Mesothelial cell of epicardium (in vitro differentiated cells): ENCODE measurements at regions not wholly inside any gene's neighbourhood (a gene's known extent, or its start where the extent isn't known, plus 50 kb on each side); places are given as distances from the start of the nearest gene placed in this dataset.
"Not testable (repeated sequence)": the region's sequence is repeated elsewhere in the genome, so short reads cannot be mapped to it uniquely, and the experiment has no call there.

Experiments
- DNase-seq, 2 experiments: peaks; one replicate each; pipeline ENCODE4 v3.0.0; 2021; ENCODE audit warnings: low spot score in 2 of 2; ENCODE audit not compliant: unreplicated experiment in 2 of 2
- H3K27ac Mint-ChIP-seq: 2 replicates; pipeline ENCODE4 v1.8.0; 2021; ENCODE audit warnings: mixed read lengths
- H3K27me3 Mint-ChIP-seq: 2 replicates; pipeline ENCODE4 v1.8.0; 2021; ENCODE audit warnings: low read depth, mixed read lengths
- H3K36me3 Mint-ChIP-seq: 2 replicates; pipeline ENCODE4 v1.8.0; 2021; ENCODE audit warnings: mixed read lengths
- H3K4me1 Mint-ChIP-seq: 2 replicates; pipeline ENCODE4 v1.8.0; 2021; ENCODE audit warnings: mixed read lengths
- H3K4me3 Mint-ChIP-seq: 2 replicates; pipeline ENCODE4 v1.8.0; 2021; ENCODE audit warnings: mild to moderate bottlenecking, moderate library complexity, mixed read lengths
- H3K9me3 Mint-ChIP-seq: 2 replicates; pipeline ENCODE4 v1.8.0; 2021; ENCODE audit warnings: mixed read lengths
- CTCF ChIP-seq: fragments of 200-600 bp; sonication (generic); IDR thresholded peaks from one replicate; pipeline ENCODE4 v1.5.0; 2021; ENCODE audit warnings: antibody characterized with exemption; ENCODE audit not compliant: unreplicated experiment

DNA sequence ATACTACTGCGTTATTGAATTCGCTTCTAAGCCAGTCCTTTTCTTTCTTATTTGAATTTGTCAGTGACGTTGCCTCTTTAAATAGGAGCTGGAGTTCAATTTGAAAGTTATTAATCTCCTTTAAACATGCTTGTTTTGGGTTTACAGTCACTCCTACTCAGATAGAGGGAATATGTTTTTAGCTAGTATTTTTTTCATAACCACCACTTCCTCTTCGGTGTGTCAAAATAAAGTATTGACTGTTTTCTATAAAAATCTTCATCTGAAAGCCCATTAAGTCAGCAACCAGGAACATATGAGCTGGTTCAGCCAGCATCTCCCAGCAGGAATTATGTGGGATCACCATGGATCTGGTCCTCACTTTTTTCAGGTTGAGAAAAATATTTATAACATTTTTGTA is 772.9 kb downstream of the DIPK2A start:
- Mint-ChIP-seq H3K9me3 (no peaks in the 10 kb centered on the region), H3K4me1 (peaks cover 9% of the 10 kb centered on the region), H3K4me3 (no peak overlapping the region), H3K36me3 (no peaks in the 10 kb centered on the region), H3K27ac (no peak overlapping the region), H3K27me3 (no peaks in the 10 kb centered on the region)
- DNase-seq = no peak
- no peak for TF ChIP-seq CTCF

DNA sequence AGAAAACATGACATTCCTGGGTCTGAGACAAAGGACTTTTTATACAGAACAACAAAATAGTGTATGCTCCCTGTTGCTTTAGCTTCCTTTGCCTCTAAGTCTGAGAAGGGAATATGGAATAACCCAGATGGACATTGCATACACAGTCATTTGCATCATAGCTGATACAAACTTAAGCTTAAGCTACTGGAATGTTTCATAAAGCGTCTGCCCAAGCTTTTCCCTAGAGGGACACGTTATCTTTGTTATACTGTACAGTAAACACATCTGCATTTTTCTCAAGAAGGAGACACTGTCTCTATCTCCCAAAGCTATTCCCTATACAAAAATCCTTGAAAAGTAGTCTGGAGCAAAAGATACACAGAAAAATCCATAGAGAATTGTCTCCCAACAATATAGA is 775.0 kb downstream of the DIPK2A start:
- no peak for DNase-seq
- H3K27me3 Mint-ChIP-seq = no peaks in the 10 kb centered on the region
- H3K9me3 Mint-ChIP-seq = peaks cover 3% of the 10 kb centered on the region
- no peak overlapping the region for H3K4me3 Mint-ChIP-seq
- no peaks in the 10 kb centered on the region for H3K36me3 Mint-ChIP-seq
- TF ChIP-seq CTCF = no peak
- peaks cover 9% of the 10 kb centered on the region for H3K4me1 Mint-ChIP-seq
- H3K27ac Mint-ChIP-seq = no peak overlapping the region

DNA sequence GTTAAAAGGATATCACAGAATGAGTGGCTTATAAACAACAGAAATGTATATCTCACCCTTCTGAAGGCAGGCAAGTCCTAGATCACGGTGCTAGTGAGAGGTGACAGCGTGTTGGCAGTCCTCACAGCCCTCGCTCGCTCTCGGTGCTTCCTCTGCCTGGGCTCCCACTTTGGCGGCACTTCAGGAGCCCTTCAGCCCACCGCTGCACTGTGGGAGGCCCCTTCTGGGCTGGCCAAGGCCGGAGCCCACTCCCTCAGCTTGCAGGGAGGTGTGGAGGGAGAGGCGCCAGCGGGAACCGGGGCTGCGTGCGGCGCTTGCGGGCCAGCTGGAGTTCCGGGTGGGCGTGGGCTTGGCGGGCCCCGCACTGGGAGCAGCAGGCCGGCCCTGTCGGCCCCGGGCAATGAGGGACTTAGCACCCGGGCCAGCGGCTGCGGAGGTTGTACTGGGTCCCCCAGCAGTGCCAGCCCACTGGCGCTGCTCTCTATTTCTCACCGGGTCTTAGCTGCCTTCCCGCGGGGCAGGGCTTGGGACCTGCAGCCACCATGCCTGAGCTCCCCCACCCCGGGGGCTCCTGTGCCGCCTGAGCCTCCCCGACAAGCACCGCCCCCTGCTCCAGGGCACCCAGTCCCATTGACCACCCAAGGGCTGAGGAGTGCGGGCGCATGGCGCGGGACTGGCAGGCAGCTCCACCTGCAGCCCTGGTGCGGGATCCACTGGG is 778.1 kb downstream of the DIPK2A start:
- not testable (repeated sequence) for H3K4me1 Mint-ChIP-seq, H3K27ac Mint-ChIP-seq, H3K9me3 Mint-ChIP-seq, H3K36me3 Mint-ChIP-seq, DNase-seq, H3K4me3 Mint-ChIP-seq, H3K27me3 Mint-ChIP-seq

DNA sequence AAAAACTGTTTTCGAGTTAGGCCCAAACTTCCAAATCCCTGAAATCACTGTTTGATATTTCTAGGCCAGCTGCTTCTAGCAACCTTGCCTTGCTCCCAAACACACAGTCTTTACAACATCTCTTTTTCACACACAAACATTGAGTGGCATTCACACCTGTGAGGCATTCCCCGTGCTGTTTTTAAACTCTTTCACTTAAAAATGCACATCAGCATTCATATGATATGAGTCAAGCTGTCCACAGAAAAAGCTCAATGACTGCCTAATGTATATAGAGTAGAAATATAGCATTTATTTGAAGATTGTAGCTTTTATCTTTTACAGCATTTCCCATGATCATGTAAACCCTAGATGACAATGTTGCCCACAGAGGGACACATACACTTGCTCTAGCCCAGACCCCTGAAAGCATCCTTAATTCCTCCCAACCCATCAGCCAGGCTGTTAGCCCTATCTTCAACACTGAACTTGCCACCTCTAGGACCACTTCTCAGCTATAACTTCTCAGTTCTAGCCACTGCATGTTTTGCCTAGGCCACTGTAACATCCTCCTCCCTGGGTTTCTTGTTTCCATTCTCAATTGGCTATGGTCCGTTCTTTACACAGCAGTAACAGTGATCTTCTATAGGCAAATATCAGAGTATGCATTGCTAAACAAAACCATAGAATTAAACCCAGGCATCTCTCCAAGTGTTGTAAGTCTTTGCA is 782.6 kb downstream of the DIPK2A start:
- no peaks in the 10 kb centered on the region for H3K36me3 Mint-ChIP-seq
- TF ChIP-seq CTCF = no peak

DNA sequence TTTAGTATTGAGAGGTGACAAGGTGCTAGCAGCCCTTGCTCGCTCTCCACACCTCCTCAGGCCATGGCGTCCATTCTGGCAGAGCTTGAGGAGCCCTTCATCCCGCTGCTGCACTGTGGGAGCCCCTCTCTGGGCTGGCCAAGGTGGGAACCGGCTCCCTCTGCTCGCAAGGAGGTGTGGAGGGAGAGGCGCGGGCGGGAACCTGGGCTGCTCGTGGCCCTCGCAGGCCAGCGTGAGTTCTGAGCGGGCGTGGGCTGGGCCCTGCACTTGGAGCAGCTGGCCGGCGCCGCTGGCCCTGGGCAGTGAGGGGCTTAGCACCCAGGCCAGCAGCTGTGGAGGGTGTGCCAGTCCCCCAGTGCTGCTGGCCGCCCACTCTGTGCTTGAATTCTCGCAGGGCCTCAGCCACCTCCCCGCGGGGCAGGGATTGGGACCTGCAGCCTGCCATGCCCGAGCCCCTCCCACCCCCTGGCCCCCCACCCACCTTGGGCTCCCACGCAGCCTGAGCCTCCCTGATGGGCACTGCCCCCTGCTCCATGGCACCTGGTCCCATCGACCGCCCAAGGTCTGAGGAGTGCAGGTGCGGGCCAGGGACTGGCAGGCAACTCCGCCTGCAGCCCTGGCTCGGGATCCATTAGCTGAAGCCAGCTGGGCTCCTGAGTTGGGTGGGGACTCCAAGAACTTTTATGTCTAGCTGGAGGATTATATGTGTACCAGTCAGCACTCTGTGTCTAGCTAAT is 785.2 kb downstream of the DIPK2A start:
- TF ChIP-seq CTCF = no peak
- Mint-ChIP-seq H3K9me3 (no peaks in the 10 kb centered on the region), H3K27me3 (no peaks in the 10 kb centered on the region), H3K4me3 (no peak overlapping the region), H3K36me3 (no peaks in the 10 kb centered on the region), H3K27ac (no peak overlapping the region), H3K4me1 (peaks cover 9% of the 10 kb centered on the region)
- no peak for DNase-seq

More for the DNA sequence above, 782.6 kb downstream of the DIPK2A start:
- H3K9me3 Mint-ChIP-seq = peaks cover 3% of the 10 kb centered on the region
- H3K27me3 Mint-ChIP-seq = no peaks in the 10 kb centered on the region
- no peak overlapping the region for H3K27ac Mint-ChIP-seq
- no peaks in the 10 kb centered on the region for H3K4me1 Mint-ChIP-seq
- no peak overlapping the region for H3K4me3 Mint-ChIP-seq
- DNase-seq = no peak

GRCh38 chr3:144760831-144761230 is 789.2 kb downstream of the DIPK2A start:
- Mint-ChIP-seq H3K27me3 (no peaks in the 10 kb centered on the region), H3K27ac (no peak overlapping the region), H3K4me1 (peaks cover 9% of the 10 kb centered on the region), H3K4me3 (no peak overlapping the region), H3K9me3 (no peaks in the 10 kb centered on the region), H3K36me3 (no peaks in the 10 kb centered on the region)
- no peak for DNase-seq
- no peak for TF ChIP-seq CTCF
